HCT116 (cell line): ENCODE measurements at regions not wholly inside any gene's neighbourhood (a gene's known extent, or its start where the extent isn't known, plus 50 kb on each side); places are given as distances from the start of the nearest gene placed in this dataset.

Experiments used
- ATAC-seq: fragments of 200-7000 bp; cut with Tn5 transposase; 2 replicates; pipeline ENCODE4 v1.9.1; 2020; ENCODE audit warnings: mild to moderate bottlenecking, moderate library complexity
- BruUV-seq: library from RNA; stranded (reverse); fragments of 400-500 nt; replicated peaks from 2 replicates; lab custom pipeline; 2021; lab: Mats Ljungman, UMichigan
- CTCF ChIA-PET: fragments of 300-600 bp; sonication (Branson Sonifier 250); formaldehyde crosslinking; loops from one replicate; lab custom pipeline; 2021; ENCODE audit warnings: antibody characterized with exemption; lab: Charles Lee
- POLR2A ChIA-PET: fragments of 300-600, 350-600 bp; sonication (Branson Sonifier 250); formaldehyde crosslinking; loops from one replicate; lab custom pipeline; 2021; ENCODE audit warnings: antibody characterized with exemption; lab: Charles Lee
- RAD21 ChIA-PET, 2 experiments: fragments of 300-600 bp; sonication (Branson Sonifier 250); formaldehyde crosslinking; loops; one replicate each; lab custom pipeline; 2023; ENCODE audit warnings: low total read pairs in 2 of 2; ENCODE audit not compliant: uncharacterized antibody in 2 of 2, unreplicated experiment in 2 of 2, low non-redundant PET in 1 of 2; lab: Charles Lee
- DNase-seq: peaks from one replicate; pipeline ENCODE4 v3.0.0-alpha.2; 2010; ENCODE audit warnings: low read depth, low spot score
- H2AFZ ChIP-seq: fragments of 200-600 bp; shearing (Covaris generic), sonication (generic); 2 replicates; pipeline ENCODE4 v1.6.1; 2017; ENCODE audit warnings: low read depth, mixed run types, mixed read lengths, antibody characterized with exemption, low read length; ENCODE audit not compliant: poor library complexity, severe bottlenecking
- H3K27ac ChIP-seq: 2 replicates; pipeline ENCODE4 v1.5.1; 2012; ENCODE audit warnings: low read depth, low read length
- H3K27me3 ChIP-seq: fragments of 200-600 bp; sonication (generic); 2 replicates; pipeline ENCODE4 v1.6.1; 2016; ENCODE audit warnings: mixed run types, low read length, mixed read lengths; ENCODE audit not compliant: insufficient read depth
- H3K36me3 ChIP-seq, 2 experiments: fragments of 200-500 bp in 1 of 2; fragments of 200-600 bp in 1 of 2; sonication (Bioruptor generic) in 1 of 2; sonication (generic) in 1 of 2; 2 replicates each; pipeline versions ENCODE4 v1.5.1 to v1.6.1; 2014 to 2016; ENCODE audit warnings: low read length in 2 of 2, inconsistent platforms in 1 of 2, mixed read lengths in 1 of 2, mixed run types in 1 of 2; ENCODE audit not compliant: insufficient read depth in 2 of 2, control insufficient read depth in 1 of 2
- H3K4me1 ChIP-seq, 2 experiments: fragments of 200-600 bp in 1 of 2; sonication (generic) in 1 of 2; 2 replicates each; pipeline versions ENCODE4 v1.5.1 to v1.6.1; 2012 to 2017; ENCODE audit warnings: low read length in 2 of 2, inconsistent platforms in 1 of 2, mild to moderate bottlenecking in 1 of 2, mixed read lengths in 1 of 2, mixed run types in 1 of 2, moderate library complexity in 1 of 2; ENCODE audit not compliant: insufficient read depth in 2 of 2, control insufficient read depth in 1 of 2
- H3K4me2 ChIP-seq: fragments of 200-600 bp; sonication (generic); 2 replicates; pipeline ENCODE4 v1.6.1; 2017; ENCODE audit warnings: mixed run types, low read length, mixed read lengths
- H3K4me3 ChIP-seq, 2 experiments: fragments of 200-600 bp in 1 of 2; sonication (generic) in 1 of 2; replicated peaks in 1 of 2; 2 replicates each; pipeline ENCODE4 v1.5.1; 2011 to 2016; ENCODE audit warnings: low read length in 2 of 2, control low read depth in 1 of 2, low read depth in 1 of 2, mild to moderate bottlenecking in 1 of 2, mixed read lengths in 1 of 2, mixed run types in 1 of 2
- H3K79me2 ChIP-seq: fragments of 200-600 bp; sonication (generic); 2 replicates; pipeline ENCODE4 v1.6.1; 2017; ENCODE audit warnings: mild to moderate bottlenecking, mixed run types, low read length, moderate library complexity, mixed read lengths; ENCODE audit not compliant: insufficient read depth
- H3K9ac ChIP-seq: fragments of 200-600 bp; sonication (generic); 2 replicates; pipeline ENCODE4 v1.6.1; 2016; ENCODE audit warnings: low read length, mixed read lengths
- H3K9me2 ChIP-seq: fragments of 200-600 bp; sonication (generic), shearing (Covaris generic); 2 replicates; pipeline ENCODE4 v1.6.1; 2017; ENCODE audit warnings: mixed run types, mild to moderate bottlenecking, moderate library complexity; ENCODE audit not compliant: insufficient read depth
- H3K9me3 ChIP-seq, 2 experiments: fragments of 200-500 bp in 1 of 2; fragments of 200-600 bp in 1 of 2; sonication (Bioruptor generic) in 1 of 2; sonication (generic) in 1 of 2; 2 replicates each; pipeline ENCODE4 v1.6.1; 2014 to 2017; ENCODE audit warnings: low read length in 2 of 2, mixed read lengths in 2 of 2, inconsistent platforms in 1 of 2, low read depth in 1 of 2, mild to moderate bottlenecking in 1 of 2, mixed run types in 1 of 2, moderate library complexity in 1 of 2; ENCODE audit not compliant: control insufficient read depth in 1 of 2, insufficient read depth in 1 of 2
- H4K20me1 ChIP-seq: fragments of 200-600 bp; sonication (generic), shearing (Covaris generic); 2 replicates; pipeline ENCODE4 v1.6.1; 2017; ENCODE audit warnings: mixed run types, mild to moderate bottlenecking, moderate library complexity; ENCODE audit not compliant: insufficient read depth
- CBX3 ChIP-seq: IDR thresholded peaks from 2 replicates; pipeline ENCODE4 v1.6.1; 2012; ENCODE audit warnings: low read depth
- CEBPB ChIP-seq: IDR thresholded peaks from 2 replicates; pipeline ENCODE4 v1.6.1; 2012; ENCODE audit warnings: low read depth
- EGR1 ChIP-seq: IDR thresholded peaks from 2 replicates; pipeline ENCODE4 v1.6.1; 2012; ENCODE audit warnings: low read depth
- EZH2phosphoT487 ChIP-seq: fragments of 200-600 bp; IDR thresholded peaks from 2 replicates; pipeline ENCODE4 v1.6.1; 2018; ENCODE audit warnings: antibody characterized with exemption, borderline replicate concordance
- FOSL1 ChIP-seq: IDR thresholded peaks from 2 replicates; pipeline ENCODE4 v1.6.1; 2012; ENCODE audit warnings: low read depth
- JUND ChIP-seq: IDR thresholded peaks from 2 replicates; pipeline ENCODE4 v1.6.1; 2012
- POLR2A ChIP-seq: IDR thresholded peaks from 2 replicates; pipeline ENCODE4 v1.7.0; 2011; ENCODE audit warnings: borderline replicate concordance; ENCODE audit not compliant: insufficient read depth, insufficient read length; ENCODE audit errors: extremely low read depth
- POLR2AphosphoS5 ChIP-seq: IDR thresholded peaks from 2 replicates; pipeline ENCODE4 v1.6.1; 2011; ENCODE audit warnings: mild to moderate bottlenecking, low read depth, low read length, moderate library complexity
- RAD21 ChIP-seq: IDR thresholded peaks from 2 replicates; pipeline ENCODE4 v1.6.1; 2012; ENCODE audit warnings: low read depth, mild to moderate bottlenecking
- SIN3A ChIP-seq: IDR thresholded peaks from 2 replicates; pipeline ENCODE4 v1.6.1; 2012; ENCODE audit warnings: low read depth
- SP1 ChIP-seq: IDR thresholded peaks from 2 replicates; pipeline ENCODE4 v1.6.1; 2012; ENCODE audit warnings: low read depth
- SRF ChIP-seq: IDR thresholded peaks from 2 replicates; pipeline ENCODE4 v1.6.1; 2012; ENCODE audit warnings: low read depth
- TCF7L2 ChIP-seq: IDR thresholded peaks from 2 replicates; pipeline ENCODE4 v1.7.0; 2011; ENCODE audit warnings: borderline replicate concordance, inconsistent platforms; ENCODE audit not compliant: insufficient read depth, insufficient read length; ENCODE audit errors: extremely low read depth
- YY1 ChIP-seq: IDR thresholded peaks from 2 replicates; pipeline ENCODE4 v1.6.1; 2011; ENCODE audit warnings: low read length, low read depth, moderate library complexity, mild to moderate bottlenecking; ENCODE audit not compliant: insufficient replicate concordance; ENCODE audit errors: extremely low read depth
- ZFX ChIP-seq: fragments of 450-650 bp; IDR thresholded peaks from 2 replicates; pipeline ENCODE4 v1.6.1; 2017
- ZNF274 ChIP-seq: fragments of 200-500 bp; sonication (Bioruptor generic); IDR thresholded peaks from 2 replicates; pipeline ENCODE4 v1.6.1; 2014; ENCODE audit warnings: mild to moderate bottlenecking, low read depth, low read length, inconsistent platforms
- intact Hi-C: fragments of 100-400 bp; cut with micrococcal nuclease; formaldehyde crosslinking; loops from 2 replicates; pipeline ENCODE4 v1.10.0; 2022
- TF ChIP-seq, protein P1 (sequence below): IDR thresholded peaks from 2 replicates; pipeline ENCODE4 v1.6.1; 2012
- TF ChIP-seq, protein P2 (sequence below), 3 experiments: fragments of 200-600 bp in 1 of 3; sonication (generic) in 1 of 3; IDR thresholded peaks in 2 of 3; conservative IDR thresholded peaks in 1 of 3; 2 replicates each; pipeline ENCODE4 v1.5.1; 2012 to 2017; ENCODE audit warnings: low read depth in 2 of 3, low read length in 2 of 3, antibody characterized with exemption in 1 of 3, borderline replicate concordance in 1 of 3, control low read depth in 1 of 3, mild to moderate bottlenecking in 1 of 3, mixed read lengths in 1 of 3, mixed run types in 1 of 3, moderate library complexity in 1 of 3; ENCODE audit not compliant: insufficient read depth in 1 of 3

GRCh38 chr1:98101364-98101763 is 180.5 kb upstream of the DPYD start:
- ChIA-PET CTCF (no interaction called here), POLR2A (no interaction called here), RAD21 (no interaction called here)
- ATAC-seq (no peak), DNase-seq (no peak)
- no peaks in the 10 kb centered on the region for H3K9me2 ChIP-seq
- BruUV-seq, result no TSS peak
- no peaks in the 10 kb centered on the region for H3K36me3 ChIP-seq
- no peak overlapping the region for H3K27ac ChIP-seq
- TF ChIP-seq RAD21 (no peak), TCF7L2 (no peak), POLR2A (no peak), CEBPB (no peak), CBX3 (no peak)
- TF ChIP-seq, protein P1, sequence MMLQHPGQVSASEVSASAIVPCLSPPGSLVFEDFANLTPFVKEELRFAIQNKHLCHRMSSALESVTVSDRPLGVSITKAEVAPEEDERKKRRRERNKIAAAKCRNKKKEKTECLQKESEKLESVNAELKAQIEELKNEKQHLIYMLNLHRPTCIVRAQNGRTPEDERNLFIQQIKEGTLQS, result no peak
- H3K79me2 ChIP-seq, result no peaks in the 10 kb centered on the region
- H3K4me2 ChIP-seq, result no peak overlapping the region
- no peaks in the 10 kb centered on the region for H4K20me1 ChIP-seq
- no peak overlapping the region for H3K4me3 ChIP-seq
- intact Hi-C loops, result no loop called here
- no peak overlapping the region for H2AFZ ChIP-seq
- no peaks in the 10 kb centered on the region for H3K27me3 ChIP-seq
- H3K9ac ChIP-seq, result no peak overlapping the region
- H3K9me3 ChIP-seq, result no peaks in the 10 kb centered on the region
- H3K4me1 ChIP-seq, result no peaks in the 10 kb centered on the region

DNA sequence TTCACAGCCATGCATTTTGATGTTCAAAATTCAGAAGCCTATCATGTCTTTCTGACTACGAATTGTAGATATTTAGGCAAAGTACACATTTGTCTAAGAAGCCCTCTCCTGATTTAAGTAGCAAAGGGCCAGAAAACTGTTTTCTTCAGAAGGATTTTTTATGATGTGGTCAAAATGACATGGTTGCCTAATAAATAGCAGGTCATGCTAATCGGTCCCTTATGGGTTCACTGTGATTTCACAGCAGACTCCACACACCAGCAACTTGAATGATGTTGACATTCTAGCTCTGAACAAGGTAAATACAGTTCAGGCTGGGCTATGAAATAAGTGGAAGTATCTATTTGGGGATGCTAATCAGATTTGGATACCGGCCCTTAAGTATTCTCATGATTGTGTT is 178.7 kb upstream of the DPYD start:
- POLR2A ChIA-PET, result no interaction called here
- H3K9ac ChIP-seq, result no peak overlapping the region
- intact Hi-C loops, result no loop called here
- CTCF ChIA-PET, result no interaction called here
- H3K4me3 ChIP-seq, result no peak overlapping the region
- ATAC-seq, result no peak
- no peak overlapping the region for H3K4me2 ChIP-seq
- BruUV-seq, result no TSS peak
- RAD21 ChIA-PET, result no interaction called here
- no peak overlapping the region for H2AFZ ChIP-seq
- H3K79me2 ChIP-seq, result no peaks in the 10 kb centered on the region
- no peak for TF ChIP-seq EGR1
- TF ChIP-seq, protein P1, result no peak
- TF ChIP-seq ZNF274, result no peak
- no peak for TF ChIP-seq TCF7L2
- TF ChIP-seq JUND, result no peak
- no peak for TF ChIP-seq SRF
- TF ChIP-seq SP1, result no peak
- TF ChIP-seq EZH2phosphoT487, result no peak
- no peak for TF ChIP-seq CBX3
- TF ChIP-seq, protein P2, sequence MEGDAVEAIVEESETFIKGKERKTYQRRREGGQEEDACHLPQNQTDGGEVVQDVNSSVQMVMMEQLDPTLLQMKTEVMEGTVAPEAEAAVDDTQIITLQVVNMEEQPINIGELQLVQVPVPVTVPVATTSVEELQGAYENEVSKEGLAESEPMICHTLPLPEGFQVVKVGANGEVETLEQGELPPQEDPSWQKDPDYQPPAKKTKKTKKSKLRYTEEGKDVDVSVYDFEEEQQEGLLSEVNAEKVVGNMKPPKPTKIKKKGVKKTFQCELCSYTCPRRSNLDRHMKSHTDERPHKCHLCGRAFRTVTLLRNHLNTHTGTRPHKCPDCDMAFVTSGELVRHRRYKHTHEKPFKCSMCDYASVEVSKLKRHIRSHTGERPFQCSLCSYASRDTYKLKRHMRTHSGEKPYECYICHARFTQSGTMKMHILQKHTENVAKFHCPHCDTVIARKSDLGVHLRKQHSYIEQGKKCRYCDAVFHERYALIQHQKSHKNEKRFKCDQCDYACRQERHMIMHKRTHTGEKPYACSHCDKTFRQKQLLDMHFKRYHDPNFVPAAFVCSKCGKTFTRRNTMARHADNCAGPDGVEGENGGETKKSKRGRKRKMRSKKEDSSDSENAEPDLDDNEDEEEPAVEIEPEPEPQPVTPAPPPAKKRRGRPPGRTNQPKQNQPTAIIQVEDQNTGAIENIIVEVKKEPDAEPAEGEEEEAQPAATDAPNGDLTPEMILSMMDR (IDR thresholded peaks at IDR 0.05 in 2 of 3, conservative IDR thresholded peaks at IDR 0.05 in 1 of 3; ENCODE audit: borderline replicate concordance in 1 of 3, insufficient read depth in 1 of 3, low read depth in 2 of 3, low read length in 2 of 3), result no peak
- no peak for TF ChIP-seq YY1
- no peak for TF ChIP-seq SIN3A
- TF ChIP-seq POLR2AphosphoS5, result no peak
- TF ChIP-seq FOSL1, result no peak
- no peak for TF ChIP-seq ZFX
- H3K27me3 ChIP-seq, result no peaks in the 10 kb centered on the region
- no peaks in the 10 kb centered on the region for H4K20me1 ChIP-seq
- no peaks in the 10 kb centered on the region for H3K36me3 ChIP-seq
- no peaks in the 10 kb centered on the region for H3K9me3 ChIP-seq
- no peak for DNase-seq
- H3K9me2 ChIP-seq, result no peaks in the 10 kb centered on the region
- no peak overlapping the region for H3K27ac ChIP-seq
- H3K4me1 ChIP-seq, result no peaks in the 10 kb centered on the region
